Stimulated activated CD8-positive, alpha-beta memory T cell treated with anti-CD3 and anti-CD28 coated beads, Interleukin-15, amount 100 ng/mL, for 4 hours (primary cell): ENCODE measurements at regions not wholly inside any gene's neighbourhood (a gene's known extent, or its start where the extent isn't known, plus 50 kb on each side); places are given as distances from the start of the nearest gene placed in this dataset.
"Not testable (repeated sequence)": the region's sequence is repeated elsewhere in the genome, so short reads cannot be mapped to it uniquely, and the experiment has no call there.

Experiments
- DNase-seq, 2 donors: peaks; one replicate each; pipeline ENCODE4 v3.0.0-alpha.2; 2020; ENCODE audit warnings: low read depth in 2 of 2

DNA sequence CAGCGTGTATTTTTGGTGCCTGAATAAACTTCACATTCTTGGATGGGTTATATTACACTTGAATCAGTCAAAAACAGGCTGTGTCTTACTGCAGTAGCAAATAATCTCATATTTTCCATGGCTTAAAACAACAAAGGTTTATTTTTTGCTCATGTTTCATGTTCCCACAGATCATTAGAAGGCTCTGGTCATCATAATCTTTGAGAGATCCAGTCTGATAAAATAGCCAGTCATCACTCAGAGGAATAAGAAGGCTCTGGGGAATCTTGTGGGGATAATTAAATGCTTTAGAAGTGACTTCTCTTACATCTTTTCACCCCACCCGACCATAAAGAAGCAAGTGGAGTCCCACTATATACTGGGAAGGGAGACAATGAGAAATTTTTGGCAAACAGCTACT lies 417.7 kb downstream of the PSAT1 start:
- DNase-seq, result no peak

DNA sequence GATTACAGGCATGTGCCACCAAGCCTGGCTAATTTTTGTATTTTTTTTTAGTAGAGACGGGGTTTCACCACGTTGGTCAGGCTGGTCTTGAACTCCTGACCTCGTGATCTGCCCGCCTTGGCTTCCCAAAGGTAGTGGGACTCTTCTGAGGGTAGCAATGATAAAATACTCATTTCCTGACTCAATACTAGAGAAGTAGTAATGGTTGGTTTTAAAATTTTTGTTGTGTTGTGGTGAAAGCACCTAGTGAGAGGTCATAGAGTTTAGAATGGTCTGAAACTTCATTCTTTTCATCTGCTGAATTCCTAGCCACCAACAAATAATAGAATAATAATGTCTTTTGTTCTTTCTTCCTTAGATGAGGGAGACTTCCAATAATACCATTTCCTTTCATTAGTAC lies 422.1 kb downstream of the PSAT1 start:
- DNase-seq, result not testable (repeated sequence)

GRCh38 chr9:78724896-78725295 lies 428.0 kb downstream of the PSAT1 start:
- DNase-seq, result no peak

- DNase-seq, result no peak
Measured at GRCh38 chr9:78725503-78725902, 428.6 kb downstream of the PSAT1 start.

- no peak for DNase-seq
Measured at GRCh38 chr9:78745331-78745730, 448.4 kb downstream of the PSAT1 start.

DNA sequence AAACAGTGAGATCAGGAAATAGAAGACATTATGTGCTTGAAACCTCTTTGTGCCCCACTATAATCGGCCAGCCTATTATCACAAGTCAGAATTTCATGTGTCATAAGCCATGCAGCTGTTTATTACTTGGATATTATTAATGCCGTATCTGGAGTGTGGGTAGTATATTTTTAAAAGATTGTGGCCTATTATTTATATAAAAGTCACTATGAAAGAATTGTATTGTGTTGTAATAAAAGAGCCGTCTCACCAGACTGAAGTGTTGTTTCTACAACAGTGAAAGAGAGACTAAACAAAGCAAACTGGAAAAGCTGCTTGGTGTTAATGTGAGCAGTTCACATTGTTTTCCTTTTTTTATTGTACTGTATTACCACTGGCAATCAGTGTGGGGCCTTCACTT lies 449.1 kb downstream of the PSAT1 start:
- DNase-seq, result no peak

DNA sequence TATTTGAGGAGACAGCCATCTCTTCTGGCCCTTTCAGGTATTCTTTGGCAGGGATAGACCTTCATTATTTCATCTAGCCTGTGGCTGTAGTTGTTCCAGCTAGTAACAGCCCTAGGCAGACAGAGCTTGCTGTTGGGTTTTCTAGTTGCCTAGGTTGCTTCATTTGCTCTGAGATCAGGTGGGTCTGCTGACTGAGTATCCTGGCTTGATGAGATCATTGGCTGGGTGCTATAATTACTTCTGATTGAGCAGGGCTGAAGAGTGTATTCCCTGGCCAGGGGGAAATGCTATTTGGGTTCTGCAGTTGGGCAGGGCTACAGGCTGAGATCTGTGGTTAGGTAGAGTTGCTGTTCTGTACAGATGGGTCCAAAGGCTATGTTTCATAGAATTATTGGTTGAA lies 456.1 kb downstream of the PSAT1 start:
- no peak for DNase-seq

GRCh38 chr9:78756813-78757510 lies 460.0 kb downstream of the PSAT1 start:
- no peak for DNase-seq

DNA sequence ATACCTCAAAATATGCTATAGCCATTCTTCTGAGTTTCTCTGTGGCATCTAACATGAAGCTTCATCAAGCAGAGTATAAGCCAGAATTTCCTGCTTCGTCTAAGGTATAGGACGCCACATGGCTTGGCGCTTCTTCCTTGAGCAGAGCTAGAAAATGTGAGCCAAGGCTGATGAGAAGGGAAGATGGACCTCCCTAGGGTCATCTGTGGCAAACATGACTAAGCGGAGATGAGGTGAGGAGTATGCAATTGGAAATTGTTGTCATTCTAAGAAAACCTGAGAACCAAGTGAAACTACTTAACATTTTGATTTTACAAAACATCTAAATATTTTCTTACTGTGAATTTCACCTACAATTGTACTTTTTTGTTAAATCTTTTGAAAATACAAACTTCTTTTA lies 466.5 kb downstream of the PSAT1 start:
- no peak for DNase-seq

DNA sequence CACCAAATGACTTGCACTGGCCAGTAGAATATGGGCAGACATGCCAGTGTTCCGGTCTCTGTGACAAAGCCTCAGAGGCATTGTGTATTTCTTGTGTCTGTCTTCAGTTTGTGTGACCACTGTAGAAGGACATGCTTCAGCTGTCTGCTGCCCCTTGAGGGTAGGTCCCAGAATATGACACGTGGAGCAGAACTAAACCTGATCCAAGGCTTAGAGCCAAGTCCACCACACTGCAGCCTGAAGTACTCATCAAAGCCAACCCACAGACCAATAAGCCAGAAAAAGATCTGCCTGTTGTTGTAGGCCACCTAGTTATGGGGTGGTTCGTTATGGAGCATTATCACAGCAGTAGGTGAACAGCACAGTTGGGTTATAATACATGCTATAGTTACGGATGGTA lies 468.9 kb downstream of the PSAT1 start:
- DNase-seq, result no peak

GRCh38 chr9:78767490-78767889 lies 470.6 kb downstream of the PSAT1 start:
- no peak for DNase-seq

GRCh38 chr9:78769690-78770089 lies 472.8 kb downstream of the PSAT1 start:
- no peak for DNase-seq

- DNase-seq, result no peak
Measured at GRCh38 chr9:78775211-78775610, 478.3 kb downstream of the PSAT1 start.

- DNase-seq, result no peak
Measured at GRCh38 chr9:78775696-78776295, 478.9 kb downstream of the PSAT1 start.

GRCh38 chr9:78777747-78778146 lies 480.8 kb downstream of the PSAT1 start:
- no peak for DNase-seq

DNA sequence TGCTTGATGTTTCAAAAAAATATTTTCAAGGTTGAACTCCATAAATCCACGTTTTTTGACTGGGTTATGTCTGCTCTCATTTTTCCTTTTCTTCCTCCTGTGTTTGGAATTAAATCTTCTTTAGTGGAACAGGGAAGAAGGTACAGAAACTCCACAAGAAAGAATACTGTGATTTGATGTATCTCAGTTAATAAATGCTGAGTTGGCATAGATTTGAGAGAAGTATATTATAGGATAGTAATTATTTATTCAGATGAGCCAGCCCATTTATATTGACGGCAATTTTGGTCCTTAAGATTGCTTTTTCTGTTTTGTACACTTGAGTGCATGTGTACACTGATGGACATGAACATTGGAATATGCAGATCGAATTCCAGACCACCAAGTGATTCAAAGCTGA lies 481.4 kb downstream of the PSAT1 start:
- no peak for DNase-seq

- no peak for DNase-seq
Measured at GRCh38 chr9:78778861-78779374, 482.0 kb downstream of the PSAT1 start.

- no peak for DNase-seq
Measured at GRCh38 chr9:78781681-78782080, 484.8 kb downstream of the PSAT1 start.

- DNase-seq, result no peak
Measured at GRCh38 chr9:78782234-78782633, 485.3 kb downstream of the PSAT1 start.

DNA sequence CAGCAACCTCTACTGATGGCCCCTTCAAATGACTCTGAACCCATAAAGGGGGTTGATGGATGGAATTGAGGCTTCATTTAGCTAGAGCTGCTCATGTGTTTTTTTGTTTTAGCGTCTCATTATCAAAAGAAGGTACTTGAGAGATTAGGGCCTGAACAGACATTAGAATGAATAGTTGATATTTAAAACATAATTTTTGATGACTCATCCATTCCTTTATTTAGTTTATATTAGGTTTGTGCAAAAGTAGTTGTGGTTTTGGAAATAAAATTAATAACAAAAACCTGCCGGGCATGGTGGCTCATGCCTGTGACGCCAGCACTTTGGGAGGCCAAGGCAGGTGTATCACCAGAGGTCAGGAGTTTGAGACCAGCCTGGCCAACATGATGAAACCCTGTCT lies 485.9 kb downstream of the PSAT1 start:
- DNase-seq, result no peak

GRCh38 chr9:78783743-78784142 lies 486.8 kb downstream of the PSAT1 start:
- DNase-seq, result no peak

DNA sequence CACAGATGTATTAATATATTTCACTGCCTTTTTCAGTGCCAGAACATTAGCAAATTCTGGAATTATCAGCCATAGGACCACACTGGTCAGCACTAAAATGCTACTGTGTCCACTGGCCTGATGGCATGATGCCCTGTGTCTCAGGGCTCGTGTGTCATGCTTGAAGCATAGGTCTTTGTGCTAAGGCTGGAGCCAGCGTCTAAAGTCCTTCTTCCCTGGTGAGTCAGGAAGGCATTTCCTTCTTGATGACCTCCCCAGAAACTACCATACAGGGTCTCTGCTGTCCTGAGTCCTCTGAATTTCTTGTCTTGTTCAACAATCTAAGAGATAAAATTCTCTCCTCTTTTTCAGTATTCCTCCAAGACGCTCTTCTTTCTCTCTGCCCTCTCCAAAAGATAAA lies 489.9 kb downstream of the PSAT1 start:
- no peak for DNase-seq

DNA sequence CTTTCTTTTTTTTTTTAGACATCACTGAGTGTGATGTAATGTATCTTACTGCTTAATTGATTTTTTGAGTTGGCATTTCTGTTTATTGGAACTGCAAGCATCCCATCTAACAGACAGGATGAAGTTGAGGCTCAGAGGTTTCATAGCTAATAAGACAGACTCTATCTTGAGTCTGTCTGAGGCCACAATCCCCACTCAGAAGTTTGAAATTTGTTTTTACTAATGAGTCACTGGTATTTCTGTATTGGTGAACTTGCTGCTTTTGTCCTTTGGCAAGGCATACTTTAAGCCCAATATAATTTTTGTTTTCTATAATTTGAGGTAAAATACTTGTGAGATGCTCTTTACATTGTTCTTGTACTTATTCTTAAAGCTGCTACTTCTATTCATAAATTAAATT lies 491.2 kb downstream of the PSAT1 start:
- no peak for DNase-seq

DNA sequence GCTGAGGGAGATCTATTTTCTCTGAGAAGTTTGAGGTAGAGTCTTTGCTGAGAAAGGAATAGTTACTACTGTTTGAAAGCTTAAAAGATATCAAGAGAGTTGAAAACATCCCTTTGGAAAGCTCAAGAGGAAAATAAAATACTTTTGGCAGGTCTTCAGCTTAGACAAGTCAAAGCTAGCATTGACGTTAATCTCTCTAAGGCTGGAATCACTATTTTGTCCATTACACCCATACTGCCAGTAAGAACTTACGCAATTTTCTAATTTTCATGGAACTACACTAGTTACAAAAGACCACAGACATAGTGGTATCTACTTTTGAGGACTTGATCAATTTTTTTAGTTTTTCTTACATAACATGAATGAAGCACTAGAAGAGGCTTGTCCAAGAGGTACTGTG lies 494.9 kb downstream of the PSAT1 start:
- DNase-seq, result no peak
